ENCODE measurements at regions not wholly inside any gene's neighbourhood (a gene's known extent, or its start where the extent isn't known, plus 50 kb on each side); places are given as distances from the start of the nearest gene placed in this dataset.

GRCh38 chr6:169340395-169340794 is 86.7 kb upstream of the THBS2 start (continued):
- TF ChIP-seq, protein P1, sequence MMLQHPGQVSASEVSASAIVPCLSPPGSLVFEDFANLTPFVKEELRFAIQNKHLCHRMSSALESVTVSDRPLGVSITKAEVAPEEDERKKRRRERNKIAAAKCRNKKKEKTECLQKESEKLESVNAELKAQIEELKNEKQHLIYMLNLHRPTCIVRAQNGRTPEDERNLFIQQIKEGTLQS (IDR thresholded peaks at IDR 0.05), result no peak
- TF ChIP-seq EGR1 (IDR thresholded peaks at IDR 0.05; ENCODE audit: low read depth), result no peak

DNA sequence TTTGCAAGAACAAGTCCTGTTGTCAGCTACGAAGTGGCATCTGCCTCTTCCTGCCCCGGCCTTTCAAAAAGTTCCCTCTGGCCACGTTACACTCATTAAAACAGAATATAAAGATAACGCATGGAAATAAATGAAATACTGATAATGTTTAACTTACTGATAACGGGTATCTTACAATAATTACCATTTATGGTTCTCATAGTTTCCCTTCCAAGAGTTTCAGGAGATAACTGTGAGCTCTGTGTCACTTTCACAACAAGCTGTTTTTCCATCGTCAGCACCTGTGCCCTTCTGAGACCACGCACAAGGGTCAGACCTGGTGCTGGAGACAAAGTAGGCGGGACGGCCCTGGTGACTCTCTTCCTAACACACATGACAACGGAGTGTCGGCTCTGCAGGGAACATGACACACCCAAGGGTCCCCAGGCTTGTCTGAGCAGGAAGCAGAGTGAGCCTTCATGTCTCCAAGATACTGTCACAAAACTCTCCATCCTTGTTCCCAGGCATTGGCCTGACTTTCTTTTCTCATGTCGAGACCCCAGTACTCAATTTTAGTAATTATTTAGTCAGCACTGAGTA is 86.2 kb upstream of the THBS2 start:
- CTCF ChIA-PET, result interaction anchor here (1.5 kb wide), 1 partner anchor 383 kb away, joined by 3 read pairs; no protein-coding TSS in a partner anchor
- H3K4me3 ChIP-seq (replicated peaks in 1 of 2; ENCODE audit: low read depth in 1 of 2, low read length in 2 of 2), result peak overlapping the region; percentile 15 to 40; a peak in 2 of 4 replicates

More for the DNA sequence above, 86.2 kb upstream of the THBS2 start:
- RAD21 ChIA-PET (ENCODE audit: low non-redundant PET in 1 of 2, low total read pairs in 2 of 2, uncharacterized antibody in 2 of 2, unreplicated experiment in 2 of 2), result no interaction called here
- no peaks in the 10 kb centered on the region for H3K9me3 ChIP-seq (ENCODE audit: control insufficient read depth in 1 of 2, insufficient read depth in 1 of 2, low read depth in 1 of 2, low read length in 2 of 2)
- intact Hi-C loops (cut with micrococcal nuclease), result loop anchor here (1.0 kb wide), 1 partner anchor 383 kb away; no protein-coding TSS in a partner anchor
- no peaks in the 10 kb centered on the region for H3K27me3 ChIP-seq (ENCODE audit: insufficient read depth, low read length)
- peak overlapping the region; percentile 99 for H2AFZ ChIP-seq (ENCODE audit: low read depth, low read length, poor library complexity, severe bottlenecking)
- no peak for TF ChIP-seq SRF (IDR thresholded peaks at IDR 0.05; ENCODE audit: low read depth)
- TF ChIP-seq EZH2 (IDR thresholded peaks at IDR 0.05), result no peak
- TF ChIP-seq SP1 (IDR thresholded peaks at IDR 0.05; ENCODE audit: low read depth), result no peak
- no peak for TF ChIP-seq EZH2phosphoT487 (IDR thresholded peaks at IDR 0.05; ENCODE audit: borderline replicate concordance)
- TF ChIP-seq, protein P1 (IDR thresholded peaks at IDR 0.05), result no peak
- TF ChIP-seq POLR2A (IDR thresholded peaks at IDR 0.05; ENCODE audit: borderline replicate concordance, extremely low read depth, insufficient read depth, insufficient read length), result no peak
- no peak for TF ChIP-seq POLR2AphosphoS5 (IDR thresholded peaks at IDR 0.05; ENCODE audit: low read depth, low read length)
- no peak for TF ChIP-seq ZBTB33 (IDR thresholded peaks at IDR 0.05; ENCODE audit: extremely low read depth, insufficient replicate concordance, low read length)
- TF ChIP-seq JUND (IDR thresholded peaks at IDR 0.05), result no peak
- no peak for TF ChIP-seq MAX (IDR thresholded peaks at IDR 0.05)
- no peak for TF ChIP-seq YY1 (IDR thresholded peaks at IDR 0.05; ENCODE audit: extremely low read depth, insufficient replicate concordance, low read depth, low read length)
- no peak for TF ChIP-seq REST (IDR thresholded peaks at IDR 0.05; ENCODE audit: low read depth)
- peak overlapping the region; percentile 77 for H3K4me2 ChIP-seq (ENCODE audit: low read length)
- no peaks in the 10 kb centered on the region for H3K36me3 ChIP-seq (ENCODE audit: control insufficient read depth in 1 of 2, insufficient read depth in 2 of 2, low read length in 2 of 2)
- H4K20me1 ChIP-seq (ENCODE audit: insufficient read depth), result no peaks in the 10 kb centered on the region
- peak overlapping the region; percentile 55 for H3K9ac ChIP-seq (ENCODE audit: low read length)
- peak overlapping the region; percentile 35; the same call in 1 of the 2 replicates for H3K27ac ChIP-seq (ENCODE audit: low read depth, low read length)
- ATAC-seq (peak; percentile 52), DNase-seq (ENCODE audit: low read depth, low spot score) (no peak)
- H3K79me2 ChIP-seq (ENCODE audit: insufficient read depth, low read length), result no peaks in the 10 kb centered on the region
- H3K9me2 ChIP-seq (ENCODE audit: insufficient read depth), result no peaks in the 10 kb centered on the region
- TSS peak; percentile 45 for BruUV-seq (replicated peaks)
- peaks cover 10 to 16% of the 10 kb centered on the region in 2 experiments; a peak in 3 of 4 replicates for H3K4me1 ChIP-seq (ENCODE audit: control insufficient read depth in 1 of 2, insufficient read depth in 2 of 2, low read length in 2 of 2)
- POLR2A ChIA-PET, result interaction anchor here (1.1 kb wide), 1 partner anchor 225 kb away, joined by 3 read pairs; no protein-coding TSS in a partner anchor
